ENCODE measurements at regions not wholly inside any gene's neighbourhood (a gene's known extent, or its start where the extent isn't known, plus 50 kb on each side); places are given as distances from the start of the nearest gene placed in this dataset.

DNA sequence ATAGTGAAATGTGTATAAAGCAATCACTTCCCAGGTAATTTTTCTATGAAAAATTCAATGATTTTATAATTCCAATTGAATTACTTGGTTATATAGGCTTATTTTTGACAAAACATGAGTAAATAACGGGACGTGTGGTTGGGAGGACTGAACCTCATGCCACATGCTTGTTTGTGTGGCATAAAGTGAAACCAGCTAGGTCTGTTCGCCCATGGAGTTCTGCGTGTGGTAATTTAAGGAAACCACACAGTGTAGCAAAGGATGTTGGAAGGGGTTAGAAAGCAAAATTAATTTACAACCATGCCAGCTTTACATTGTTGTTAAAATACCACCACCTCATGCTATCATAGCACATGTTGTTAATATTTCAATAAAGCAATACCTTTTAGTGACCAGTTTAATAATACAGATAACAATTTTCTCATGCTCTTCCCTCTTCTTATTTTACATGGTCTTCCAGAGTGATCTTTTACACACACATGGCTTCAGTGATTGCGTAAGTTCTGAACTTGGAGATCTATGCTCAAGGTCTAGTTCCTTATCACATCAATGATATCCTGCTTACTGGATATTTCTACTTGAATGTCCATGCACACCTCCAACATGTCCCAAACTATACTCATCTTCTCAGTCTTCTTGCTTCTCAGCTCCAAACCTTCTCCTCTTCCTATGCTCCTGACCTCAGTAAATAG lies 156.4 kb upstream of the ITGA4 start:
- no peak for TF ChIP-seq POLR2A (IDR thresholded peaks at IDR 0.05; ENCODE audit: low read depth, low read length)
- TF ChIP-seq POLR2AphosphoS5 (IDR thresholded peaks at IDR 0.05; ENCODE audit: low read depth, low read length) = no peak
- TF ChIP-seq TAF1 (IDR thresholded peaks at IDR 0.05; ENCODE audit: low read depth, low read length) = no peak
- no peak for TF ChIP-seq POU2F2 (IDR thresholded peaks at IDR 0.05; ENCODE audit: low read depth, low read length)
- no peak for TF ChIP-seq SPI1 (IDR thresholded peaks at IDR 0.05; ENCODE audit: low read depth, low read length)
- TF ChIP-seq PAX5 (IDR thresholded peaks at IDR 0.05; ENCODE audit: insufficient read depth, low read length, severe bottlenecking) = no peak
